HEK293 (cell line): ENCODE measurements at regions not wholly inside any gene's neighbourhood (a gene's known extent, or its start where the extent isn't known, plus 50 kb on each side); places are given as distances from the start of the nearest gene placed in this dataset.

ENCODE experiments used
- GLI2 ChIP-seq: fragments of 450-650 bp; formaldehyde crosslinking; IDR thresholded peaks from 2 replicates; pipeline ENCODE4; 2017; ENCODE audit warnings: missing biosample characterization, missing genetic modification characterization, low read depth, borderline replicate concordance
- GLI4 ChIP-seq: fragments of 450-650 bp; formaldehyde crosslinking; IDR thresholded peaks from 2 replicates; pipeline ENCODE4 v1.5.1; 2016; ENCODE audit warnings: missing biosample characterization, missing genetic modification characterization
- KLF17 ChIP-seq: fragments of 450-650 bp; formaldehyde crosslinking; IDR thresholded peaks from 2 replicates; pipeline ENCODE4 v1.5.1; 2016; ENCODE audit warnings: missing biosample characterization, missing genetic modification characterization
- MEIS1 ChIP-seq: sonication (generic); formaldehyde crosslinking; IDR thresholded peaks from 2 replicates; pipeline ENCODE4 v1.8.1; 2022; ENCODE audit warnings: missing genetic modification reagents, mild to moderate bottlenecking, borderline replicate concordance
- OVOL3 ChIP-seq: fragments of 450-650 bp; formaldehyde crosslinking; IDR thresholded peaks from 2 replicates; pipeline ENCODE4 v1.5.1; 2016; ENCODE audit warnings: missing biosample characterization, missing genetic modification characterization
- RBAK ChIP-seq: fragments of 450-650 bp; formaldehyde crosslinking; IDR thresholded peaks from 2 replicates; pipeline ENCODE4 v1.5.1; 2016; ENCODE audit warnings: missing biosample characterization, missing genetic modification characterization
- SP3 ChIP-seq: fragments of 450-650 bp; formaldehyde crosslinking; IDR thresholded peaks from 2 replicates; pipeline ENCODE4 v1.5.1; 2016; ENCODE audit warnings: missing biosample characterization, missing genetic modification characterization
- SP7 ChIP-seq: fragments of 450-650 bp; formaldehyde crosslinking; IDR thresholded peaks from 2 replicates; pipeline ENCODE4 v1.5.1; 2016; ENCODE audit warnings: missing biosample characterization, missing genetic modification characterization
- TSHZ1 ChIP-seq: fragments of 450-650 bp; formaldehyde crosslinking; IDR thresholded peaks from 2 replicates; pipeline ENCODE4 v1.5.1; 2016; ENCODE audit warnings: missing biosample characterization, missing genetic modification characterization, borderline replicate concordance
- YY1 ChIP-seq: fragments of 450-650 bp; formaldehyde crosslinking; IDR thresholded peaks from 2 replicates; pipeline ENCODE4 v1.5.1; 2018; ENCODE audit warnings: missing biosample characterization, missing genetic modification characterization
- ZBTB11 ChIP-seq: fragments of 450-650 bp; formaldehyde crosslinking; conservative IDR thresholded peaks from 2 replicates; pipeline ENCODE4 v1.5.1; 2016; ENCODE audit warnings: low read depth, missing biosample characterization, missing genetic modification characterization
- ZBTB20 ChIP-seq: fragments of 450-650 bp; formaldehyde crosslinking; IDR thresholded peaks from 2 replicates; pipeline ENCODE4 v1.5.1; 2016; ENCODE audit warnings: missing biosample characterization, missing genetic modification characterization
- ZFHX2 ChIP-seq: fragments of 450-650 bp; formaldehyde crosslinking; conservative IDR thresholded peaks from 2 replicates; pipeline ENCODE4 v1.5.1; 2016; ENCODE audit warnings: missing biosample characterization, missing genetic modification characterization
- ZNF10 ChIP-seq: fragments of 450-650 bp; formaldehyde crosslinking; IDR thresholded peaks from 2 replicates; pipeline ENCODE4 v1.5.1; 2017; ENCODE audit warnings: missing biosample characterization, missing genetic modification characterization
- ZNF138 ChIP-seq: fragments of 450-650 bp; formaldehyde crosslinking; IDR thresholded peaks from 2 replicates; pipeline ENCODE4 v1.5.1; 2016; ENCODE audit warnings: missing biosample characterization, missing genetic modification characterization, borderline replicate concordance
- ZNF146 ChIP-seq: fragments of 450-650 bp; formaldehyde crosslinking; IDR thresholded peaks from 2 replicates; pipeline ENCODE4 v1.5.1; 2016; ENCODE audit warnings: missing biosample characterization, missing genetic modification characterization
- ZNF157 ChIP-seq: fragments of 450-650 bp; formaldehyde crosslinking; IDR thresholded peaks from 2 replicates; pipeline ENCODE4 v1.5.1; 2016; ENCODE audit warnings: missing biosample characterization, missing genetic modification characterization
- ZNF174 ChIP-seq: fragments of 450-650 bp; formaldehyde crosslinking; IDR thresholded peaks from 2 replicates; pipeline ENCODE4 v1.5.0; 2017; ENCODE audit warnings: missing biosample characterization, mild to moderate bottlenecking, missing genetic modification characterization
- ZNF248 ChIP-seq: fragments of 450-650 bp; formaldehyde crosslinking; IDR thresholded peaks from 2 replicates; pipeline ENCODE4 v1.5.1; 2017; ENCODE audit warnings: missing biosample characterization, missing genetic modification characterization
- ZNF311 ChIP-seq: fragments of 450-650 bp; formaldehyde crosslinking; IDR thresholded peaks from 2 replicates; pipeline ENCODE4 v1.5.1; 2017; ENCODE audit warnings: missing biosample characterization, missing genetic modification characterization, borderline replicate concordance
- ZNF335 ChIP-seq: fragments of 450-650 bp; formaldehyde crosslinking; conservative IDR thresholded peaks from 2 replicates; pipeline ENCODE4 v1.5.1; 2016; ENCODE audit warnings: missing biosample characterization, missing genetic modification characterization
- ZNF366 ChIP-seq: fragments of 450-650 bp; formaldehyde crosslinking; conservative IDR thresholded peaks from 2 replicates; pipeline ENCODE4 v1.5.1; 2016; ENCODE audit warnings: missing biosample characterization, missing genetic modification characterization
- ZNF394 ChIP-seq: fragments of 450-650 bp; formaldehyde crosslinking; IDR thresholded peaks from 2 replicates; pipeline ENCODE4 v1.5.1; 2016; ENCODE audit warnings: missing biosample characterization, missing genetic modification characterization, mild to moderate bottlenecking, moderate library complexity, borderline replicate concordance
- ZNF426 ChIP-seq: fragments of 450-650 bp; formaldehyde crosslinking; IDR thresholded peaks from 2 replicates; pipeline ENCODE4 v1.5.1; 2017; ENCODE audit warnings: missing biosample characterization, missing genetic modification characterization, mild to moderate bottlenecking, inconsistent platforms, moderate library complexity
- ZNF433 ChIP-seq: fragments of 450-650 bp; formaldehyde crosslinking; IDR thresholded peaks from 2 replicates; pipeline ENCODE4 v1.5.1; 2016; ENCODE audit warnings: missing biosample characterization, missing genetic modification characterization, low read depth
- ZNF658 ChIP-seq: fragments of 450-650 bp; formaldehyde crosslinking; IDR thresholded peaks from 2 replicates; pipeline ENCODE4; 2016; ENCODE audit warnings: missing biosample characterization, missing genetic modification characterization
- ZNF707 ChIP-seq: fragments of 450-650 bp; formaldehyde crosslinking; IDR thresholded peaks from 2 replicates; pipeline ENCODE4 v1.5.1; 2016; ENCODE audit warnings: missing biosample characterization, missing genetic modification characterization
- ZNF830 ChIP-seq: fragments of 450-650 bp; IDR thresholded peaks from 2 replicates; pipeline ENCODE4 v1.5.0; 2018; ENCODE audit warnings: missing biosample characterization, missing genetic modification characterization, low read depth, mild to moderate bottlenecking, moderate library complexity
- TF ChIP-seq, protein P1 (sequence below): fragments of 450-650 bp; formaldehyde crosslinking; IDR thresholded peaks from 2 replicates; pipeline ENCODE4 v1.5.1; 2016; ENCODE audit warnings: missing biosample characterization, missing genetic modification characterization
- TF ChIP-seq, protein P2 (sequence below): fragments of 450-650 bp; formaldehyde crosslinking; IDR thresholded peaks from 2 replicates; pipeline ENCODE4 v1.5.1; 2016; ENCODE audit warnings: missing biosample characterization, missing genetic modification characterization, borderline replicate concordance

DNA sequence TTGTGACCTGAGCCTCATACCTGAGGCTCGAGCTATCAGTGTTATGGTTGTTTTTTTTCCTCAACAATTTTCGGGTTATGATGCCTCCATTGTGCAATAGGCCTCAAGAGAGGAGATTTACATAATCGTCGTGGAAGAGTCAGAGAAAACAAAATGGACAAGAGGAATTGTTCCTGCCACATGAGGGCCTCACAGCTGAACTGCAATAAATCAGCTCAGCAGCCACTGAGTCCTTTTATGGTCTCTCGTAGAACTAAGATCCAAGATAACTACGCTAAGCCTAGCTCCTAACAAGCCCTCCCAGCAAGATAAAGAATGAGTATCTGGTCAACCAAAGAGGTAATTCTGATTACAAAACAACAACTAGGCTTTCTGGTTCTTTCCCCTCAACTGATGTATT, 336.8 kb downstream of the WDR11 start (continued):
- no peak for TF ChIP-seq ZNF394 (tag by site-specific recombination)
- TF ChIP-seq OVOL3 (tag by site-specific recombination), result no peak
- TF ChIP-seq, protein P1, sequence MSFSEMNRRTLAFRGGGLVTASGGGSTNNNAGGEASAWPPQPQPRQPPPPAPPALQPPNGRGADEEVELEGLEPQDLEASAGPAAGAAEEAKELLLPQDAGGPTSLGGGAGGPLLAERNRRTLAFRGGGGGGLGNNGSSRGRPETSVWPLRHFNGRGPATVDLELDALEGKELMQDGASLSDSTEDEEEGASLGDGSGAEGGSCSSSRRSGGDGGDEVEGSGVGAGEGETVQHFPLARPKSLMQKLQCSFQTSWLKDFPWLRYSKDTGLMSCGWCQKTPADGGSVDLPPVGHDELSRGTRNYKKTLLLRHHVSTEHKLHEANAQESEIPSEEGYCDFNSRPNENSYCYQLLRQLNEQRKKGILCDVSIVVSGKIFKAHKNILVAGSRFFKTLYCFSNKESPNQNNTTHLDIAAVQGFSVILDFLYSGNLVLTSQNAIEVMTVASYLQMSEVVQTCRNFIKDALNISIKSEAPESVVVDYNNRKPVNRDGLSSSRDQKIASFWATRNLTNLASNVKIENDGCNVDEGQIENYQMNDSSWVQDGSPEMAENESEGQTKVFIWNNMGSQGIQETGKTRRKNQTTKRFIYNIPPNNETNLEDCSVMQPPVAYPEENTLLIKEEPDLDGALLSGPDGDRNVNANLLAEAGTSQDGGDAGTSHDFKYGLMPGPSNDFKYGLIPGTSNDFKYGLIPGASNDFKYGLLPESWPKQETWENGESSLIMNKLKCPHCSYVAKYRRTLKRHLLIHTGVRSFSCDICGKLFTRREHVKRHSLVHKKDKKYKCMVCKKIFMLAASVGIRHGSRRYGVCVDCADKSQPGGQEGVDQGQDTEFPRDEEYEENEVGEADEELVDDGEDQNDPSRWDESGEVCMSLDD (tag by site-specific recombination), result no peak
- no peak for TF ChIP-seq ZNF658 (tag by site-specific recombination)
- TF ChIP-seq ZNF433 (tag by site-specific recombination), result no peak
- TF ChIP-seq ZBTB20 (tag by site-specific recombination), result no peak
- no peak for TF ChIP-seq ZNF366 (tag by site-specific recombination)
- peak; percentile 30; the same call in 1 of the 2 replicates for TF ChIP-seq TSHZ1 (tag by site-specific recombination)
- TF ChIP-seq ZNF248 (tag by site-specific recombination), result no peak
- TF ChIP-seq ZNF10, result peak; percentile 62; the same call in 1 of the 2 replicates
- TF ChIP-seq ZNF138 (tag by site-specific recombination), result no peak
- TF ChIP-seq KLF17 (tag by site-specific recombination), result no peak
- no peak for TF ChIP-seq SP7 (tag by site-specific recombination)
- TF ChIP-seq SP3 (tag by site-specific recombination), result no peak
- TF ChIP-seq GLI2 (tag by site-specific recombination), result no peak
- no peak for TF ChIP-seq ZNF157 (tag by site-specific recombination)
- no peak for TF ChIP-seq MEIS1 (CRISPR knock-in tag)
- TF ChIP-seq ZNF335 (tag by site-specific recombination), result no peak
- TF ChIP-seq ZNF426, result no peak
- TF ChIP-seq ZNF146 (tag by site-specific recombination), result no peak
- no peak for TF ChIP-seq RBAK (tag by site-specific recombination)
- TF ChIP-seq YY1, result peak; percentile 47
- no peak for TF ChIP-seq ZNF830 (tag by site-specific recombination)
- no peak for TF ChIP-seq ZNF707 (tag by site-specific recombination)
- TF ChIP-seq, protein P2, sequence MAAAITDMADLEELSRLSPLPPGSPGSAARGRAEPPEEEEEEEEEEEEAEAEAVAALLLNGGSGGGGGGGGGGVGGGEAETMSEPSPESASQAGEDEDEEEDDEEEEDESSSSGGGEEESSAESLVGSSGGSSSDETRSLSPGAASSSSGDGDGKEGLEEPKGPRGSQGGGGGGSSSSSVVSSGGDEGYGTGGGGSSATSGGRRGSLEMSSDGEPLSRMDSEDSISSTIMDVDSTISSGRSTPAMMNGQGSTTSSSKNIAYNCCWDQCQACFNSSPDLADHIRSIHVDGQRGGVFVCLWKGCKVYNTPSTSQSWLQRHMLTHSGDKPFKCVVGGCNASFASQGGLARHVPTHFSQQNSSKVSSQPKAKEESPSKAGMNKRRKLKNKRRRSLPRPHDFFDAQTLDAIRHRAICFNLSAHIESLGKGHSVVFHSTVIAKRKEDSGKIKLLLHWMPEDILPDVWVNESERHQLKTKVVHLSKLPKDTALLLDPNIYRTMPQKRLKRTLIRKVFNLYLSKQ (tag by site-specific recombination), result no peak
- no peak for TF ChIP-seq ZBTB11
- no peak for TF ChIP-seq ZFHX2 (tag by site-specific recombination)
- no peak for TF ChIP-seq GLI4 (tag by site-specific recombination)
- no peak for TF ChIP-seq ZNF311
- TF ChIP-seq ZNF174 (tag by site-specific recombination), result no peak
